Ovary (tissue), 7 donors: ENCODE measurements at regions not wholly inside any gene's neighbourhood (a gene's known extent, or its start where the extent isn't known, plus 50 kb on each side); places are given as distances from the start of the nearest gene placed in this dataset.

ENCODE experiments used
- DNase-seq, 5 donors: peaks; one replicate each; pipeline ENCODE4 v3.0.0-alpha.2; 2019 to 2020
- H3K27ac ChIP-seq, 2 donors: fragments of 200-600 bp; one replicate each; pipeline versions ENCODE4 v1.5.1 to v1.8.0; 2019 to 2022
- H3K27me3 ChIP-seq: fragments of 200-600 bp; one replicate; pipeline ENCODE4 v1.8.0; 2022
- H3K36me3 ChIP-seq: fragments of 200-600 bp; sonication (generic); one replicate; pipeline ENCODE4 v1.5.1; 2019
- H3K4me1 ChIP-seq: one replicate; pipeline ENCODE4 v1.8.1; 2013; ENCODE audit warnings: mild to moderate bottlenecking, moderate library complexity; ENCODE audit not compliant: insufficient read depth
- H3K4me3 ChIP-seq: fragments of 200-600 bp; sonication (generic); one replicate; pipeline ENCODE4 v1.5.1; 2017
- H3K9me3 ChIP-seq, 2 donors: fragments of 200-600 bp in 1 of 2; sonication (generic) in 1 of 2; one replicate each; pipeline versions ENCODE4 v1.5.1 to v1.8.1; 2013 to 2019; ENCODE audit warnings: mild to moderate bottlenecking in 1 of 2, moderate library complexity in 1 of 2
- EP300 ChIP-seq: sonication (generic); formaldehyde crosslinking; IDR thresholded peaks from one replicate; pipeline ENCODE4 v1.6.1; 2017; ENCODE audit warnings: antibody characterized with exemption
- POLR2A ChIP-seq: fragments of 450-650 bp; IDR thresholded peaks from one replicate; pipeline ENCODE4 v1.6.1; 2017; ENCODE audit warnings: antibody characterized with exemption, mild to moderate bottlenecking, moderate library complexity
- WGBS, 3 donors: extraction: QIAGEN DNeasy Blood & Tissue Kit in 1 of 3; methylation state at CpG; one replicate each; pipeline versions ENCODE4 v1.1.5 to v1.1.7; 2013 to 2017; 5-methylcytosine and 5-hydroxymethylcytosine counted together
- intact Hi-C, 4 donors: fragments of 100-400 bp; cut with DNase I; formaldehyde crosslinking; loops; one replicate each; pipeline versions ENCODE4 v1.11.0 to v1.15.1; 2022 to 2023
- TF ChIP-seq, protein P1 (sequence below), 3 donors: fragments of 450-650 bp in 2 of 3; fragments of 200-600 bp in 1 of 3; IDR thresholded peaks; one replicate each; pipeline versions ENCODE4 v1.5.1 to v1.8.0; 2016 to 2022; ENCODE audit warnings: antibody characterized with exemption in 3 of 3, mild to moderate bottlenecking in 1 of 3
- donor health status: DM: no; HTN: no; CAD: no; lungs with moderate emphysema.
- donor health status: DM: no; HTN: no; CAD: no.
- donor health status: Bipolar disorder and iron deficiency.
- donor health status: DM: no; HTN: no; CAD: no.
- donor health status: DM: yes; HTN: yes; CAD: no.

DNA sequence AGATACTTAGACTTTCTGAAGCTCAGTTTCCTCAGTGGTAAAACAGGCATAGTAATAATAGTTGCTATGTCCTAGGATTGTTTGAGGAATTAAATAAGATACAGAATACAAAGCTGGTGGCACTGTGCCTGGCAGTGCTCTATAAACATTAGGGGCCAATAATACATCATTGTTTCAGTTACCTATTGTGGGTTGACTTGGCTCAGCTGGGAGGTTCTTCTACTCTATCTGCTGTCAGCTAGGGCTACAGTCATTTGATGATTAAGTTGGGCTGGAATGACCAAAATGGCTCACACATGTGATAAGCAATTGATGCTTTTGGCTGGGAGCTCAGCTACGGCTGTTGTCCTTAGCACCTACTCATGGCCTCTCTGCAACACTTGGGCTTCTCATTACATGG is 121.2 kb upstream of the USP9X start:
- Histone ChIP-seq H3K4me3 (no peak overlapping the region), H3K4me1 (no peaks in the 10 kb centered on the region), H3K27ac (no peak overlapping the region), H3K36me3 (no peaks in the 10 kb centered on the region), H3K9me3 (no peaks in the 10 kb centered on the region), H3K27me3 (no peaks in the 10 kb centered on the region)
- intact Hi-C loops, result no loop called here
- no peak for DNase-seq
- WGBS, 3 donors, result 83 to 100% (median 83%) methylated on average over 1 of the region's 1 CpG
- TF ChIP-seq, protein P1, sequence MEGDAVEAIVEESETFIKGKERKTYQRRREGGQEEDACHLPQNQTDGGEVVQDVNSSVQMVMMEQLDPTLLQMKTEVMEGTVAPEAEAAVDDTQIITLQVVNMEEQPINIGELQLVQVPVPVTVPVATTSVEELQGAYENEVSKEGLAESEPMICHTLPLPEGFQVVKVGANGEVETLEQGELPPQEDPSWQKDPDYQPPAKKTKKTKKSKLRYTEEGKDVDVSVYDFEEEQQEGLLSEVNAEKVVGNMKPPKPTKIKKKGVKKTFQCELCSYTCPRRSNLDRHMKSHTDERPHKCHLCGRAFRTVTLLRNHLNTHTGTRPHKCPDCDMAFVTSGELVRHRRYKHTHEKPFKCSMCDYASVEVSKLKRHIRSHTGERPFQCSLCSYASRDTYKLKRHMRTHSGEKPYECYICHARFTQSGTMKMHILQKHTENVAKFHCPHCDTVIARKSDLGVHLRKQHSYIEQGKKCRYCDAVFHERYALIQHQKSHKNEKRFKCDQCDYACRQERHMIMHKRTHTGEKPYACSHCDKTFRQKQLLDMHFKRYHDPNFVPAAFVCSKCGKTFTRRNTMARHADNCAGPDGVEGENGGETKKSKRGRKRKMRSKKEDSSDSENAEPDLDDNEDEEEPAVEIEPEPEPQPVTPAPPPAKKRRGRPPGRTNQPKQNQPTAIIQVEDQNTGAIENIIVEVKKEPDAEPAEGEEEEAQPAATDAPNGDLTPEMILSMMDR (IDR thresholded peaks at IDR 0.05), result no peak
- TF ChIP-seq EP300, result no peak
- no peak for TF ChIP-seq POLR2A

DNA sequence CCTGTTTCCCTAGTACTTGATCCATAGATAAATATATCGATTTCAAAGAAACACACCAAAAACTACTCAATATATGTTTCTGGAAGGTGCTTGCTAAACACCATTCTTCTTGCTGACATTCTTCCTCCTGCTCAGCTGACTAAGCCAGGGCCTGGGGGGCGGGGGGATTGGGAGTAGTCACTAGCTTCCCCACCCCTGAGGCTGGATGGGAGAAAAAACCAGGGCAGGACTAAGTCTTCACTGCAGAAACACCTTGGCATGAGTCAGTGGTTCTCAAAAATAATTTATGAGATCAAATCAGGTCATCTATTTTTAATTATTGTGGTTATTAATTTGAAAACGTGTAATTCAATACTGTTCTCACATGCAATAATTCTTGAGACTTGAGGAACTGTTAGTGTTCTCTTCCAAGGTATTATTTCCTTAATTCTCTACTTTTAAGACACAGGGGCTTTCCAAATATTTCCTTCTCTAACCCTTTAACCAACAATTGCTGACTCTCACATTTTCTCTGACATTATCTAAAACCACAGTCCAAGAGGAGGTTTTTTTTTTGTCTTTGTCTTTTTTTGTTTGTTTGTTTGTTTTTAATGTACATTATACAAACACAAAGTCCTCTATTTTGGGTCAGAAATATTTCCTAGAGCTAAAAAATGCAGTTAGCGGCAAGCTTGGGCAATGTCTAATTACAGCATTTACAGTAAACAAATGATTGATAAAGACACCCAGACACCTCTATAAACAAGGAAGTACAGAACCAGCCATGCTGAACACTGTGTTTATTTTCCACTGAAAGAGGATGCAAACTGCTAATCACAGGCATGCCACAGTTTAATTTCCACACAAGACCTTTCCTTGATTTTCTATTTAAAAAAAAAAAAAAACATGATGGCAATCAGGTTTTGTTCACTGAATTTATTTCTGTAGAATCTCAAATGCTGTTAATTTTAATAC is 120.3 kb upstream of the USP9X start:
- H3K27ac ChIP-seq, result no peak overlapping the region
- no peaks in the 10 kb centered on the region for H3K4me1 ChIP-seq
- intact Hi-C loops, result no loop called here
- H3K4me3 ChIP-seq, result no peak overlapping the region
- H3K36me3 ChIP-seq, result no peaks in the 10 kb centered on the region
- H3K9me3 ChIP-seq, result no peaks in the 10 kb centered on the region
- no peak for DNase-seq
- H3K27me3 ChIP-seq, result no peaks in the 10 kb centered on the region
- WGBS, 3 donors, result 56 to 62% (median 60%) methylated on average over 4 of the region's 4 CpGs
- TF ChIP-seq POLR2A (no peak), EP300 (no peak)
- TF ChIP-seq, protein P1 (IDR thresholded peaks at IDR 0.05), result no peak

DNA sequence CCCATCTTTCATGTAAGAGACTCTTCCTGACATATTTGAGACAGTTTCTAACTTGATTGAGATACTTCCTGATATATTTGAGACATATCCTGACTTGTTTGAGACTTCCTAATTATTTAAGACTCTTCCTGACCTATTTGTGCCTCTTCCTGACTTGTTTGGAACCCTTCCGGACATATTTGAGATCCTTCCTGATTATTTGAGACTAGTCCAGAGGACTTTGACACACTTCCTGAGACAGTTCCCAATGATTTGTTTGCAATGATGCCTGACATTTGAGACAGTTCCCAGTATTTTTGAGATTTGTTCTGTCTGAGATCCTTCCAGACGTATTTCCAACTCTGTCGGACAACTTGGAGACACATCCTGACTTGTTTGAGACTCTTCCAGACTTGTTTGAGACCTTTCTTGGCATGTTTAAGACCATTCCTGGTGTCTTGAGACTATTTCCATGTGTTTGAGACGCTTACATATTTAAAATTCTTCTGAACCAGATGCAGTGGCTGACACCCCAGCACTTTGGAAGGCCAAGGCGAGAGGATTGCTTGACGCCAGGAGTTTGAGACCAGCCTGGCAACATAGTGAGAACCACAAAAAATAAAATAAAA is 118.9 kb upstream of the USP9X start:
- no peaks in the 10 kb centered on the region for H3K36me3 ChIP-seq
- TF ChIP-seq EP300 (no peak), POLR2A (no peak)
- TF ChIP-seq, protein P1 (IDR thresholded peaks at IDR 0.05), result no peak
- H3K27ac ChIP-seq, result no peak overlapping the region
- no peaks in the 10 kb centered on the region for H3K27me3 ChIP-seq
- H3K4me1 ChIP-seq, result no peaks in the 10 kb centered on the region
- no peak overlapping the region for H3K4me3 ChIP-seq
- intact Hi-C loops, result no loop called here
- no peak for DNase-seq
- H3K9me3 ChIP-seq, result no peaks in the 10 kb centered on the region
- 78 to 84% (median 79%) methylated on average over 6 of the region's 6 CpGs for WGBS, 3 donors

DNA sequence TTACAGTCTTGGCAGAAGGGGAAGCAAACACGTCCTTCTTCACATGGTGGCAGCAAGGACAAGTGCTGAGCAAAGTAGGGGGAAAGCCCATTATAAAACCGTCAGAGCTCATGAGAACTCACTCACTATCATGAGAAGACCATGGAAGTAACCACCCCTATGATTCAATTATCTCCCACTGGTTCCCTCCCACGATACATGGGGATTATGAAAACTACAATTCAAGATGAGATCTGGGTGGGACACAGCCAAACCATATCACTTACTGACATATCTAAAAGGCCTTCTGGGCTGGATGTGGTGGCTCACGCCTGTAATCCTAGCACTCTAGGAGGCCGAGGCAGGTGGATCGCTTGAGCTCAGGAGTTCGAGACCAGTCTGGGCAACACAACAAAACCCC is 117.1 kb upstream of the USP9X start:
- no peak overlapping the region for H3K27ac ChIP-seq
- H3K9me3 ChIP-seq, result no peaks in the 10 kb centered on the region
- H3K36me3 ChIP-seq, result no peaks in the 10 kb centered on the region
- WGBS, 3 donors, result 85 to 89% (median 87%) methylated on average over 7 of the region's 7 CpGs
- DNase-seq, result no peak
- H3K4me1 ChIP-seq, result no peaks in the 10 kb centered on the region
- TF ChIP-seq POLR2A (no peak), EP300 (no peak)
- TF ChIP-seq, protein P1 (IDR thresholded peaks at IDR 0.05), result no peak
- no peak overlapping the region for H3K4me3 ChIP-seq
- intact Hi-C loops, result no loop called here
- H3K27me3 ChIP-seq, result no peaks in the 10 kb centered on the region
